Fibroblast of lung (primary cell): ENCODE measurements at regions not wholly inside any gene's neighbourhood (a gene's known extent, or its start where the extent isn't known, plus 50 kb on each side); places are given as distances from the start of the nearest gene placed in this dataset.

Experiments used
- EZH2 ChIP-seq: IDR thresholded peaks from 2 replicates; pipeline ENCODE4 v1.5.1; 2012; ENCODE audit warnings: low read length, control low read depth, mild to moderate bottlenecking; ENCODE audit errors: missing control alignments
- TF ChIP-seq, protein P1 (sequence below), 2 donors: IDR thresholded peaks in 1 of 2; conservative IDR thresholded peaks in 1 of 2; 1 replicate in 1 of 2; 2 replicates in 1 of 2; pipeline ENCODE4 v1.5.1; 2011 to 2012; ENCODE audit warnings: low read length in 2 of 2, control low read depth in 1 of 2, inconsistent platforms in 1 of 2, low read depth in 1 of 2, mild to moderate bottlenecking in 1 of 2

DNA sequence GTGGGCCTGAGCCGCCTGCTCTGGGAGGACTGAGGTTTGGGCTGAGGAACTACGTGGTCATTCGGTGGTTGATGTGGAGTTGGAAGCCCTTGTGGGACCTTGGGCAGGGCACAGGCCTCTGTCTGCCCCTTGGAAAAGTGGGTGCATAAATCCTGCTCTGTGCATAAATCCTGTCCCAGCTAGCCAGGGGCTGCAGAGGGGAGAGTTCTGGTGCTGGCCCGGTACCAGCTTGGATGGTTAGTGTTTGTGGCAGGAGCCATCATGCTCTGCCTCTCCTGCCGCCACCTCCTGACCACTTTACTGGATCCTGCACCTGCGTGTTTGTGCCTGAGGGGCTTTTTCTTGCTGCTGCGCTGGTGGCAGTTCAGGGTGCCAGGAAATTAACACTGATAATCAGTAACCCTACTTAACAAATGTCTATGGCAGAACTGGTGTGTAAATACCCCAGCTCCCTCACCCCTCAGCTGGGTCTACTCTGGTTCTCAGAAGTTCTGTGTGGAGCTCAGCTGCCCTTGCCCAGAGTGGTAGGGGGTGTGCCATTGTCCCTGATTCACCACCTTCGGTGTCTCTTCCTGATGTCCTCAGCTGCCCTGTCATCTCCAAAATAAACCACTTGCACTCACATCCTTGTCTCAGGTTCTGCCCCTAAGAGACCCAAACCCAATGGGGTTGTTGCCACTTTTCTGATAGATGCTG, 156.8 kb downstream of the GLI2 start:
- no peak for TF ChIP-seq EZH2
- TF ChIP-seq, protein P1, sequence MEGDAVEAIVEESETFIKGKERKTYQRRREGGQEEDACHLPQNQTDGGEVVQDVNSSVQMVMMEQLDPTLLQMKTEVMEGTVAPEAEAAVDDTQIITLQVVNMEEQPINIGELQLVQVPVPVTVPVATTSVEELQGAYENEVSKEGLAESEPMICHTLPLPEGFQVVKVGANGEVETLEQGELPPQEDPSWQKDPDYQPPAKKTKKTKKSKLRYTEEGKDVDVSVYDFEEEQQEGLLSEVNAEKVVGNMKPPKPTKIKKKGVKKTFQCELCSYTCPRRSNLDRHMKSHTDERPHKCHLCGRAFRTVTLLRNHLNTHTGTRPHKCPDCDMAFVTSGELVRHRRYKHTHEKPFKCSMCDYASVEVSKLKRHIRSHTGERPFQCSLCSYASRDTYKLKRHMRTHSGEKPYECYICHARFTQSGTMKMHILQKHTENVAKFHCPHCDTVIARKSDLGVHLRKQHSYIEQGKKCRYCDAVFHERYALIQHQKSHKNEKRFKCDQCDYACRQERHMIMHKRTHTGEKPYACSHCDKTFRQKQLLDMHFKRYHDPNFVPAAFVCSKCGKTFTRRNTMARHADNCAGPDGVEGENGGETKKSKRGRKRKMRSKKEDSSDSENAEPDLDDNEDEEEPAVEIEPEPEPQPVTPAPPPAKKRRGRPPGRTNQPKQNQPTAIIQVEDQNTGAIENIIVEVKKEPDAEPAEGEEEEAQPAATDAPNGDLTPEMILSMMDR (conservative IDR thresholded peaks at IDR 0.05 in 1 of 2, IDR thresholded peaks at IDR 0.05 in 1 of 2; ENCODE audit: low read depth in 1 of 2, low read length in 2 of 2): no peak
